DOHH2 (cell line): ENCODE measurements at regions not wholly inside any gene's neighbourhood (a gene's known extent, or its start where the extent isn't known, plus 50 kb on each side); places are given as distances from the start of the nearest gene placed in this dataset.

Experiments used
- CTCF ChIP-seq: fragments of 200-600 bp; sonication (generic); IDR thresholded peaks from one replicate; pipeline ENCODE4 v1.5.1; 2014; ENCODE audit warnings: antibody characterized with exemption, mild to moderate bottlenecking, low read depth, low read length; ENCODE audit not compliant: poor library complexity, severe bottlenecking
- EZH2phosphoT487 ChIP-seq: fragments of 200-600 bp; sonication (generic); IDR thresholded peaks from 2 replicates; pipeline ENCODE4 v1.6.1; 2017; ENCODE audit warnings: borderline replicate concordance, mild to moderate bottlenecking, antibody characterized with exemption, low read length, moderate library complexity, mixed read lengths

- TF ChIP-seq CTCF: no peak
- no peak for TF ChIP-seq EZH2phosphoT487
These were observed 207.2 kb upstream of the RFX3 start for GRCh38 chr9:3733039-3733408.
